ENCODE measurements at regions not wholly inside any gene's neighbourhood (a gene's known extent, or its start where the extent isn't known, plus 50 kb on each side); places are given as distances from the start of the nearest gene placed in this dataset.

DNA sequence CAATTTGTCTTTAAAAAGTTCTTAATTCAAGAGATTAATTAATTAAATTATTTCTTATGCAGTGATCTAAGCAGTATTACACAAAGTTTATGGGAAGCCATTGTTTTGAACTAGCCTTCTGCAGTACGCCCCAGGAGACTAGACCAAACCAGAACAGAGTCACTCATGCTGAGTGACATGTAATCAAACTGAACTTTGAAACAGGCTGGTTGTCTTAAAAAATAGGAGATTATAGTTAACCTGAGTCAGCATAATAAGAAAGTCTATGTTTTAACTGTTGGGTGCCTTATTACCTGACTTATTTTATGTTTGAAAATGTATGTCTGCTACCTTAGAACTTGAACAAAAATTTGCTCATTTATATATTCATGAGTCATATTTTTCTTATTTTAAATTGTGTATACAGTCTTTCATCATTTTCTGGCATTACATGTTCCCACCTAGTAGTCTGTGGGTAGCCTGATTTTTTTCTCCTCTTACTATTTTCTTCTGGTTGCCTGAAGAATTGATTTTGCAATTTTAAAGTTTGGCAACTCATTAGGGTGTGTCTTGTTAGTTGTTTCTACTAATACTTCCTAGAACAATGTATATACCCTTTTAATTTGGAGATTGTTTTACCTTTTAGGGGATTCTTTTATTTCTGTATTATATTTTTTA lies 161.4 kb downstream of the AASDHPPT start:
- intact Hi-C loops (cut with micrococcal nuclease; ENCODE audit: unreplicated experiment) (no loop called here), in situ Hi-C loops (cut with HindIII; ENCODE audit: extremely low pct_ligation_motif_present, low pct_unique_long_range_greater_than_20kb) (no loop called here)
- Histone ChIP-seq H2AFZ (ENCODE audit: low read length) (no peak overlapping the region), H3K4me2 (ENCODE audit: low read depth, low read length) (no peak overlapping the region), H4K20me1 (ENCODE audit: insufficient read depth, low read length) (no peaks in the 10 kb centered on the region), H3K9me3 (ENCODE audit: low read length) (peaks cover 65% of the 10 kb centered on the region), H3K27me3 (ENCODE audit: control insufficient read depth in 1 of 2, insufficient read depth in 2 of 2, low read length in 2 of 2) (no peaks in the 10 kb centered on the region), H3K79me2 (ENCODE audit: insufficient read depth, low read length) (no peaks in the 10 kb centered on the region), H3K4me1 (ENCODE audit: insufficient read depth, low read length) (no peaks in the 10 kb centered on the region), H3K27ac (ENCODE audit: extremely low read length, insufficient read depth, low read length) (no peak overlapping the region), H3K36me3 (replicated peaks in 1 of 2; ENCODE audit: control insufficient read depth in 1 of 2, insufficient read depth in 2 of 2, low read length in 2 of 2) (no peaks in the 10 kb centered on the region), H3K9ac (ENCODE audit: insufficient read depth, low read depth, low read length) (no peak overlapping the region), H3K4me3 (replicated peaks in 1 of 3; ENCODE audit: insufficient read depth in 1 of 3, low read depth in 2 of 3, low read length in 3 of 3) (no peak overlapping the region)
- FAIRE-seq (no peak), DNase-seq (ENCODE audit: low spot score) (no peak), ATAC-seq (no peak)
- 5% methylated on average over 1 of the region's 1 CpG for WGBS (ENCODE audit: low lambda C conversion rate)
- ChIA-PET POLR2A (no interaction called here), CTCF (ENCODE audit: low intra/inter-chr PET ratio, low total read pairs) (no interaction called here)
- BruUV-seq (replicated peaks), result no TSS peak
- TF ChIP-seq ZNF674 (CRISPR knock-in tag; IDR thresholded peaks at IDR 0.05; ENCODE audit: low read depth) (no peak), MAFF (IDR thresholded peaks at IDR 0.05; ENCODE audit: low read depth, low read length) (peak; percentile 93), HNRNPH1 (optimal IDR thresholded peaks at IDR 0.05; ENCODE audit: low read depth, low read length) (no peak), MAFK (conservative IDR thresholded peaks at IDR 0.05 in 1 of 2, IDR thresholded peaks at IDR 0.05 in 1 of 2; ENCODE audit: low read length in 2 of 2) (peak; percentile 86 to 97), ELF3 (CRISPR knock-in tag; IDR thresholded peaks at IDR 0.05) (no peak)
- TF ChIP-seq, protein P1, sequence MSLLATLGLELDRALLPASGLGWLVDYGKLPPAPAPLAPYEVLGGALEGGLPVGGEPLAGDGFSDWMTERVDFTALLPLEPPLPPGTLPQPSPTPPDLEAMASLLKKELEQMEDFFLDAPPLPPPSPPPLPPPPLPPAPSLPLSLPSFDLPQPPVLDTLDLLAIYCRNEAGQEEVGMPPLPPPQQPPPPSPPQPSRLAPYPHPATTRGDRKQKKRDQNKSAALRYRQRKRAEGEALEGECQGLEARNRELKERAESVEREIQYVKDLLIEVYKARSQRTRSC (CRISPR knock-in tag; IDR thresholded peaks at IDR 0.05; ENCODE audit: low read depth), result no peak
- TF ChIP-seq, protein P2, sequence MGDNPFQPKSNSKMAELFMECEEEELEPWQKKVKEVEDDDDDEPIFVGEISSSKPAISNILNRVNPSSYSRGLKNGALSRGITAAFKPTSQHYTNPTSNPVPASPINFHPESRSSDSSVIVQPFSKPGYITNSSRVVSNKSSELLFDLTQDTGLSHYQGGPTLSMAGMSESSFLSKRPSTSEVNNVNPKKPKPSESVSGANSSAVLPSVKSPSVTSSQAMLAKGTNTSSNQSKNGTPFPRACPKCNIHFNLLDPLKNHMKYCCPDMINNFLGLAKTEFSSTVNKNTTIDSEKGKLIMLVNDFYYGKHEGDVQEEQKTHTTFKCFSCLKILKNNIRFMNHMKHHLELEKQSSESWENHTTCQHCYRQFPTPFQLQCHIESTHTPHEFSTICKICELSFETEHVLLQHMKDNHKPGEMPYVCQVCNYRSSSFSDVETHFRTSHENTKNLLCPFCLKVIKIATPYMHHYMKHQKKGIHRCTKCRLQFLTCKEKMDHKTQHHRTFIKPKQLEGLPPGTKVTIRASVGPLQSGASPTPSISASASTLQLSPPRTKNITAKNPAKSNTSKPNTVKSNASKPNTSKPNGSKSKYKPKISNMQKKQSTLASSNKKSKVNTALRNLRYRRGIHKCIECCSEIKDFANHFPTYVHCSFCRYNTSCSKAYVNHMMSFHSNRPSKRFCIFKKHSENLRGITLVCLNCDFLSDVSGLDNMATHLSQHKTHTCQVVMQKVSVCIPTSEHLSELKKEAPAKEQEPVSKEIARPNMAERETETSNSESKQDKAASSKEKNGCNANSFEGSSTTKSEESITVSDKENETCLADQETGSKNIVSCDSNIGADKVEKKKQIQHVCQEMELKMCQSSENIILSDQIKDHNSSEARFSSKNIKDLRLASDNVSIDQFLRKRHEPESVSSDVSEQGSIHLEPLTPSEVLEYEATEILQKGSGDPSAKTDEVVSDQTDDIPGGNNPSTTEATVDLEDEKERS (CRISPR knock-in tag; IDR thresholded peaks at IDR 0.05), result no peak
- TF ChIP-seq, protein P3, sequence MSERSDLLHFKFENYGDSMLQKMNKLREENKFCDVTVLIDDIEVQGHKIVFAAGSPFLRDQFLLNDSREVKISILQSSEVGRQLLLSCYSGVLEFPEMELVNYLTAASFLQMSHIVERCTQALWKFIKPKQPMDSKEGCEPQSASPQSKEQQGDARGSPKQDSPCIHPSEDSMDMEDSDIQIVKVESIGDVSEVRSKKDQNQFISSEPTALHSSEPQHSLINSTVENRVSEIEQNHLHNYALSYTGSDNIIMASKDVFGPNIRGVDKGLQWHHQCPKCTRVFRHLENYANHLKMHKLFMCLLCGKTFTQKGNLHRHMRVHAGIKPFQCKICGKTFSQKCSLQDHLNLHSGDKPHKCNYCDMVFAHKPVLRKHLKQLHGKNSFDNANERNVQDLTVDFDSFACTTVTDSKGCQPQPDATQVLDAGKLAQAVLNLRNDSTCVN (CRISPR knock-in tag; IDR thresholded peaks at IDR 0.05; ENCODE audit: borderline replicate concordance), result no peak
